Keratinocyte (primary cell): ENCODE measurements at regions not wholly inside any gene's neighbourhood (a gene's known extent, or its start where the extent isn't known, plus 50 kb on each side); places are given as distances from the start of the nearest gene placed in this dataset.
"Not testable (repeated sequence)": the region's sequence is repeated elsewhere in the genome, so short reads cannot be mapped to it uniquely, and the experiment has no call there.

Experiments
- DNase-seq: peaks from one replicate; pipeline ENCODE4 v3.0.0-alpha.2; 2011; ENCODE audit warnings: low read depth, missing footprints, low spot score
- FAIRE-seq: peaks from 2 replicates; lab custom pipeline; 2011; peaks lifted over from hg19 to GRCh38; lab: Jason Lieb, UNC
- H2AFZ ChIP-seq: 2 replicates; pipeline ENCODE4 v1.6.0; 2012; ENCODE audit warnings: low read length, control low read depth, inconsistent platforms; ENCODE audit not compliant: control insufficient read depth
- H3K27ac ChIP-seq: 2 replicates; pipeline ENCODE4 v1.5.1; 2011; ENCODE audit warnings: low read length; ENCODE audit not compliant: control insufficient read depth, insufficient read depth
- H3K27me3 ChIP-seq: 3 replicates; pipeline ENCODE4 v1.6.0; 2011; ENCODE audit warnings: low read length; ENCODE audit not compliant: control insufficient read depth, insufficient read depth; ENCODE audit errors: extremely low read depth
- H3K36me3 ChIP-seq, 2 experiments: 2 replicates in 1 of 2; 3 replicates in 1 of 2; pipeline ENCODE4 v1.5.1; 2011; ENCODE audit warnings: low read length in 2 of 2, mild to moderate bottlenecking in 1 of 2; ENCODE audit not compliant: control insufficient read depth in 2 of 2, insufficient read depth in 2 of 2; ENCODE audit errors: extremely low read depth in 1 of 2
- H3K4me1 ChIP-seq: 3 replicates; pipeline ENCODE4 v1.5.1; 2011; ENCODE audit warnings: low read length; ENCODE audit not compliant: control insufficient read depth, insufficient read depth; ENCODE audit errors: extremely low read depth
- H3K4me2 ChIP-seq: 3 replicates; pipeline ENCODE4 v1.6.0; 2011; ENCODE audit warnings: low read depth, low read length; ENCODE audit not compliant: control insufficient read depth, insufficient read depth; ENCODE audit errors: extremely low read depth
- H3K4me3 ChIP-seq, 3 experiments: fragments of 200-600 bp in 1 of 3; sonication (generic) in 1 of 3; 2 replicates in 2 of 3; 3 replicates in 1 of 3; pipeline ENCODE4 v1.5.1; 2011 to 2016; ENCODE audit warnings: low read length in 3 of 3, mild to moderate bottlenecking in 3 of 3, control low read depth in 2 of 3, inconsistent platforms in 1 of 3, low read depth in 1 of 3, mixed read lengths in 1 of 3, mixed run types in 1 of 3, moderate library complexity in 1 of 3; ENCODE audit not compliant: control insufficient read depth in 2 of 3, insufficient read depth in 2 of 3; ENCODE audit errors: extremely low read depth in 1 of 3
- H3K79me2 ChIP-seq: 2 replicates; pipeline ENCODE4 v1.6.0; 2012; ENCODE audit warnings: low read length; ENCODE audit not compliant: control insufficient read depth, insufficient read depth
- H3K9ac ChIP-seq: 3 replicates; pipeline ENCODE4 v1.6.0; 2011; ENCODE audit warnings: low read length; ENCODE audit not compliant: control insufficient read depth, insufficient read depth; ENCODE audit errors: extremely low read depth
- H3K9me1 ChIP-seq: 3 replicates; pipeline ENCODE4 v1.6.0; 2011; ENCODE audit warnings: low read length; ENCODE audit not compliant: control insufficient read depth, insufficient read depth; ENCODE audit errors: extremely low read depth
- H3K9me3 ChIP-seq: 2 replicates; pipeline ENCODE4 v1.5.1; 2012; ENCODE audit warnings: low read depth, low read length; ENCODE audit not compliant: control insufficient read depth
- H4K20me1 ChIP-seq: 3 replicates; pipeline ENCODE4 v1.6.0; 2011; ENCODE audit warnings: low read length; ENCODE audit not compliant: control insufficient read depth, insufficient read depth; ENCODE audit errors: extremely low read depth
- EZH2 ChIP-seq: IDR thresholded peaks from one replicate; pipeline ENCODE4 v1.6.1; 2012; ENCODE audit warnings: inconsistent platforms, mild to moderate bottlenecking, low read length, moderate library complexity
- dilution Hi-C: fragments of 300-500 bp; cut with MboI; formaldehyde crosslinking; loops from one replicate; pipeline ENCODE4 v1.7.0; 2020; ENCODE audit warnings: low sequenced_read_pairs; ENCODE audit not compliant: extremely low pct_ligation_motif_present
- TF ChIP-seq, protein P1 (sequence below), 3 experiments: IDR thresholded peaks in 1 of 3; conservative IDR thresholded peaks in 1 of 3; optimal IDR thresholded peaks in 1 of 3; 2 replicates in 2 of 3; 3 replicates in 1 of 3; pipeline versions ENCODE3 to v1.5.1; 2011; ENCODE audit warnings: low read length in 3 of 3, mild to moderate bottlenecking in 3 of 3, moderate library complexity in 2 of 3, control low read depth in 1 of 3, inconsistent platforms in 1 of 3; ENCODE audit not compliant: insufficient read depth in 2 of 3; ENCODE audit errors: extremely low read depth in 1 of 3

DNA sequence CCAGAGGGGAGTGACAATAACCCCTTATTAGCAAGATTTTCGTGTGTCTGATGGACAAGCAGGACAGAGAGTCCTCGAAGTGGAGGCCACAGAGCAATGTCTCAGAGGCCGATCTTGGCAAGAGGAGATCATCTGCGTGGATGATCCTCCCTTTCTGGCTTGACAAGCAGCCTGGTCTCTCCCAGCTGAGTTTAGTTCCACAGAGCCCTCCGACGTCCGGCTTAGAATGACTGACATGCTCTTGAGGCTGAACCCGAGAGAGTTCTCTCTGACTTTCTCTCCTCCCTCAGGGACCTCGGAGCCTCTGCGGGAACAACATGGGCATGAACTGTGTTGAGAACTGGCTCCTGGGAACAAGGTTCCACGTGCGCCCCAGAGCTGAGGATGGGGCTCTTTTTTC, 180.7 kb upstream of the PFKP start:
- H3K4me2 ChIP-seq, result no peak overlapping the region
- H3K27me3 ChIP-seq, result no peaks in the 10 kb centered on the region
- FAIRE-seq (no peak), DNase-seq (no peak)
- H3K27ac ChIP-seq, result no peak overlapping the region
- H2AFZ ChIP-seq, result no peak overlapping the region
- H3K9me1 ChIP-seq, result no peaks in the 10 kb centered on the region
- no peaks in the 10 kb centered on the region for H3K36me3 ChIP-seq
- dilution Hi-C loops, result no loop called here
- H3K9ac ChIP-seq, result no peak overlapping the region
- TF ChIP-seq, protein P1, sequence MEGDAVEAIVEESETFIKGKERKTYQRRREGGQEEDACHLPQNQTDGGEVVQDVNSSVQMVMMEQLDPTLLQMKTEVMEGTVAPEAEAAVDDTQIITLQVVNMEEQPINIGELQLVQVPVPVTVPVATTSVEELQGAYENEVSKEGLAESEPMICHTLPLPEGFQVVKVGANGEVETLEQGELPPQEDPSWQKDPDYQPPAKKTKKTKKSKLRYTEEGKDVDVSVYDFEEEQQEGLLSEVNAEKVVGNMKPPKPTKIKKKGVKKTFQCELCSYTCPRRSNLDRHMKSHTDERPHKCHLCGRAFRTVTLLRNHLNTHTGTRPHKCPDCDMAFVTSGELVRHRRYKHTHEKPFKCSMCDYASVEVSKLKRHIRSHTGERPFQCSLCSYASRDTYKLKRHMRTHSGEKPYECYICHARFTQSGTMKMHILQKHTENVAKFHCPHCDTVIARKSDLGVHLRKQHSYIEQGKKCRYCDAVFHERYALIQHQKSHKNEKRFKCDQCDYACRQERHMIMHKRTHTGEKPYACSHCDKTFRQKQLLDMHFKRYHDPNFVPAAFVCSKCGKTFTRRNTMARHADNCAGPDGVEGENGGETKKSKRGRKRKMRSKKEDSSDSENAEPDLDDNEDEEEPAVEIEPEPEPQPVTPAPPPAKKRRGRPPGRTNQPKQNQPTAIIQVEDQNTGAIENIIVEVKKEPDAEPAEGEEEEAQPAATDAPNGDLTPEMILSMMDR (optimal IDR thresholded peaks at IDR 0.05 in 1 of 3, IDR thresholded peaks at IDR 0.05 in 1 of 3, conservative IDR thresholded peaks at IDR 0.05 in 1 of 3; ENCODE audit: extremely low read depth in 1 of 3, insufficient read depth in 2 of 3, low read length in 3 of 3), result no peak
- TF ChIP-seq EZH2, result no peak
- peaks cover 2% of the 10 kb centered on the region for H3K9me3 ChIP-seq
- H3K4me3 ChIP-seq, result no peak overlapping the region
- H3K79me2 ChIP-seq, result no peaks in the 10 kb centered on the region
- H3K4me1 ChIP-seq, result no peaks in the 10 kb centered on the region
- H4K20me1 ChIP-seq, result no peaks in the 10 kb centered on the region

DNA sequence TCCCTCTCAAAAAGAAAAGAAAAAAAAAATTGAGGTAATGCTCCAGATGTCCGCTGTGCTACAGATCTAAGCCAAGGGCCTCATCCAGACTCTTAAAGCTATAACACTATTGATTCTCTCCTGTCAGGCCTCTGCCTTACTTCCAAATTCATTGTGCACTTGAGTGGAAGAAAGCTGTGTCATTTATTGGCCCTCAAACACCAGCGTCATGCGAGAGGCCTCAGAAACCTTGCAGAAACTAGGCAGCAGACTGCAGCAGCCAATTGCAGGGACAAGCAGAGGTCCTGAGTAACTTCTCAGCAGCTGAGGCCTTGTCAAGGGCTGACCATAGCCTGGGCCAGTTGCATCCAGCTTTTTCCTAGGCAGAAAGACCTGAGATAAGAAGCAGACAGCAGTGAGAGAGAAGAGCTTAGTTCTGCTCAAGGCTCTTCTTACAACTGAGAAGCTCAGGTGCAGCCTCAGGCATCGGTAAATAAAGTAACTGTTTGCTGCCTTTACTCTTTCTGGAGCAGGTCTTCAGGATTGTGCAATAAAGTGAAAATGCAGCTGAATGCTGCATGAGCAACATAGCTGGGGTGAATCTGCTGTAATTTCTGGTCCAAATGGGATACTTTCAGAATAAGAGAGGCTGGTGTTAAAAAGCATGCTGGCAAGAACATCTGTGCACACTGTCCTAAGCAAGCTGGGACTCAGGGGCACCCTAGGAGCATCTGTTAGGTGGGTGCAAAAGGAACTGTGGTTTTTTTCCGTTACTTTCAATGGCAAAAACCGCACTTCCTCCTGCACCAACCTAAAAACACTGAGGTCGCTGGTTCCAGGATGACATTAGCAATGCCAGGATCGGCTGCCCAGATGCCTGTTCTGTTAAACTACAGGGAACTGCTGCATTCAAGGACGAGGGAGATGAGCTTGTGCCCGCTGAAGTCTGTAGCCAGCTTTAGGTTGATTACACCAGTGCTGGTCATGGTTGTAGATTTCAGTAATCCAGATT, 181.8 kb upstream of the PFKP start:
- H3K79me2 ChIP-seq, result no peaks in the 10 kb centered on the region
- H4K20me1 ChIP-seq, result no peaks in the 10 kb centered on the region
- H3K36me3 ChIP-seq, result no peaks in the 10 kb centered on the region
- FAIRE-seq (no peak), DNase-seq (no peak)
- no peak overlapping the region for H2AFZ ChIP-seq
- no peak overlapping the region for H3K4me3 ChIP-seq
- TF ChIP-seq, protein P1 (optimal IDR thresholded peaks at IDR 0.05 in 1 of 3, IDR thresholded peaks at IDR 0.05 in 1 of 3, conservative IDR thresholded peaks at IDR 0.05 in 1 of 3; ENCODE audit: extremely low read depth in 1 of 3, insufficient read depth in 2 of 3, low read length in 3 of 3), result no peak
- no peak for TF ChIP-seq EZH2
- no peaks in the 10 kb centered on the region for H3K9me1 ChIP-seq
- dilution Hi-C loops, result no loop called here
- H3K27ac ChIP-seq, result no peak overlapping the region
- no peak overlapping the region for H3K4me2 ChIP-seq
- H3K9me3 ChIP-seq, result peaks cover 2% of the 10 kb centered on the region
- no peaks in the 10 kb centered on the region for H3K4me1 ChIP-seq
- no peak overlapping the region for H3K9ac ChIP-seq
- no peaks in the 10 kb centered on the region for H3K27me3 ChIP-seq

DNA sequence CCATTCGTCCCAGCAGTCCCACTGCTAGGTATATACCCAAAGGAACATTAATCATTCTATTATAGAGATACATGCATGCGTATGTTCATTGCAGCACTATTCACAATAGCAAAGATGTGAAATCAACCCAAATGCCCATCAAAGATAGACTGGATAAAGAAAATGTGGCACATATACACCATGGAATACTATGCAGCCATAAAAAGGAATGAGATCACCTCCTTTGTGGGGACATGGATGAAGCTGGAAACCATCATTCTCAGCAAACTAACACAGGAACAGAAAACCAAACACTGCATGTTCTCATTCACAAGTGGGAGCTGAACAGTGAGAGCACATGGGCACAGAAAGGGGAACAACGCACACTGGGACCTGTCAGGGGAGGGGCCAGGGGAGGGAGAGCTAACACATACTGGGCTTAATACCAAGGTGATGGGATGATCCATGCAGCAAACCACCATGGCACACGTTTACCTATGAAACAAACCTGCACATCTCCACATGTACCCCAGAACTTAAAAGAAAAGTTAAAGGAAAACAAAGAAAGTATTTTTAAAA, 183.3 kb upstream of the PFKP start:
- DNase-seq, H3K4me3 ChIP-seq, H4K20me1 ChIP-seq, H3K9me3 ChIP-seq, dilution Hi-C loops, H3K79me2 ChIP-seq, H3K27ac ChIP-seq, H3K9me1 ChIP-seq, H3K9ac ChIP-seq, FAIRE-seq, H3K4me1 ChIP-seq, H3K27me3 ChIP-seq, H3K36me3 ChIP-seq, H3K4me2 ChIP-seq, H2AFZ ChIP-seq: not testable (repeated sequence)
